HG02759 (cell line): ENCODE measurements at regions not wholly inside any gene's neighbourhood (a gene's known extent, or its start where the extent isn't known, plus 50 kb on each side); places are given as distances from the start of the nearest gene placed in this dataset.

Source experiments
- ATAC-seq: cut with Tn5 transposase; IDR thresholded peaks from one replicate; pipeline ENCODE4 v1.9.1; 2021; ENCODE audit warnings: mild to moderate bottlenecking, moderate library complexity; ENCODE audit not compliant: unreplicated experiment

- no peak for ATAC-seq
Measured at GRCh38 chr2:2751715-2752315, 420.7 kb upstream of the MYT1L start.

- ATAC-seq = no peak
Measured at GRCh38 chr2:2750867-2751714, 420.0 kb upstream of the MYT1L start.

GRCh38 chr2:2749206-2749598, 418.1 kb upstream of the MYT1L start:
- no peak for ATAC-seq

- ATAC-seq = no peak
Measured at GRCh38 chr2:2748399-2749205, 417.5 kb upstream of the MYT1L start.

- no peak for ATAC-seq
Measured at GRCh38 chr2:2747797-2748301, 416.8 kb upstream of the MYT1L start.

GRCh38 chr2:2746731-2747130, 415.7 kb upstream of the MYT1L start:
- ATAC-seq = no peak

GRCh38 chr2:2744958-2745715, 414.1 kb upstream of the MYT1L start:
- no peak for ATAC-seq

- ATAC-seq = no peak
Measured at GRCh38 chr2:2744107-2744506, 413.0 kb upstream of the MYT1L start.

GRCh38 chr2:2743164-2743571, 412.1 kb upstream of the MYT1L start:
- ATAC-seq = no peak

GRCh38 chr2:2742726-2743125, 411.7 kb upstream of the MYT1L start:
- ATAC-seq = no peak

- ATAC-seq = no peak
Measured at GRCh38 chr2:2740238-2740775, 409.2 kb upstream of the MYT1L start.

GRCh38 chr2:2739231-2739795, 408.2 kb upstream of the MYT1L start:
- ATAC-seq = no peak

- no peak for ATAC-seq
Measured at GRCh38 chr2:2738684-2739083, 407.6 kb upstream of the MYT1L start.

- ATAC-seq = no peak
Measured at GRCh38 chr2:2738276-2738675, 407.2 kb upstream of the MYT1L start.

GRCh38 chr2:2735041-2735440, 404.0 kb upstream of the MYT1L start:
- ATAC-seq = no peak

GRCh38 chr2:2734308-2734707, 403.2 kb upstream of the MYT1L start:
- no peak for ATAC-seq

- ATAC-seq = no peak
Measured at GRCh38 chr2:2733818-2734217, 402.7 kb upstream of the MYT1L start.

GRCh38 chr2:2732331-2733119, 401.4 kb upstream of the MYT1L start:
- ATAC-seq = no peak

GRCh38 chr2:2731816-2732284, 400.8 kb upstream of the MYT1L start:
- no peak for ATAC-seq
